Astrocyte of the spinal cord (primary cell): ENCODE measurements at regions not wholly inside any gene's neighbourhood (a gene's known extent, or its start where the extent isn't known, plus 50 kb on each side); places are given as distances from the start of the nearest gene placed in this dataset.

Source experiments
- DNase-seq: peaks from one replicate; pipeline ENCODE4 v3.0.0; 2011; ENCODE audit warnings: low read depth, low spot score
- H3K4me3 ChIP-seq: 2 replicates; pipeline ENCODE4 v1.5.1; 2011; ENCODE audit warnings: low read depth, mild to moderate bottlenecking, low read length, moderate library complexity
- in situ Hi-C: cut with HindIII; loops from 2 replicates; pipeline ENCODE4 v1.10.0; 2017; ENCODE audit warnings: low sequenced_read_pairs
- TF ChIP-seq, protein P1 (sequence below): IDR thresholded peaks from 2 replicates; pipeline ENCODE4 v1.5.1; 2012; ENCODE audit warnings: low read depth, mild to moderate bottlenecking, low read length, inconsistent platforms

DNA sequence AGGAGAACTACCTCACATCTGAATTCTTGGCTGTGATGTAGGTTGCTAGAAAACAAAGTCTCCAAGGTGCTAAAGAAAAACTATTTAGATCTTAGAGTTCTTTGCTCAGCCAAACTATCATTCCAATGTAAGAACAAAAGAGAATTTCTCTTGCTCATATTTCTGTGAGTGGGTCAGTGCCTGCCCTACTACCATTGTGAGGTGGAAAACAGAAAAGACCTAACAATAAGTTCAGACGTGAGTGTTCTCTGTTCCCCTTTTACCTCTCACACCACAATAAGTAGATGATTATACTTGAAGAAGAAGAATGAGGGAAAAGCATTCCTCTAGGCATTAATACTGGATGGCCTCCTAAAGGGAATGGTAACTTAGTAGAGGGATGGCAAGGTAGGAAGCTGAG, 187.4 kb upstream of the KITLG start:
- no peak for DNase-seq
- no peak overlapping the region for H3K4me3 ChIP-seq
- TF ChIP-seq, protein P1, sequence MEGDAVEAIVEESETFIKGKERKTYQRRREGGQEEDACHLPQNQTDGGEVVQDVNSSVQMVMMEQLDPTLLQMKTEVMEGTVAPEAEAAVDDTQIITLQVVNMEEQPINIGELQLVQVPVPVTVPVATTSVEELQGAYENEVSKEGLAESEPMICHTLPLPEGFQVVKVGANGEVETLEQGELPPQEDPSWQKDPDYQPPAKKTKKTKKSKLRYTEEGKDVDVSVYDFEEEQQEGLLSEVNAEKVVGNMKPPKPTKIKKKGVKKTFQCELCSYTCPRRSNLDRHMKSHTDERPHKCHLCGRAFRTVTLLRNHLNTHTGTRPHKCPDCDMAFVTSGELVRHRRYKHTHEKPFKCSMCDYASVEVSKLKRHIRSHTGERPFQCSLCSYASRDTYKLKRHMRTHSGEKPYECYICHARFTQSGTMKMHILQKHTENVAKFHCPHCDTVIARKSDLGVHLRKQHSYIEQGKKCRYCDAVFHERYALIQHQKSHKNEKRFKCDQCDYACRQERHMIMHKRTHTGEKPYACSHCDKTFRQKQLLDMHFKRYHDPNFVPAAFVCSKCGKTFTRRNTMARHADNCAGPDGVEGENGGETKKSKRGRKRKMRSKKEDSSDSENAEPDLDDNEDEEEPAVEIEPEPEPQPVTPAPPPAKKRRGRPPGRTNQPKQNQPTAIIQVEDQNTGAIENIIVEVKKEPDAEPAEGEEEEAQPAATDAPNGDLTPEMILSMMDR: no peak
- in situ Hi-C loops: no loop called here

DNA sequence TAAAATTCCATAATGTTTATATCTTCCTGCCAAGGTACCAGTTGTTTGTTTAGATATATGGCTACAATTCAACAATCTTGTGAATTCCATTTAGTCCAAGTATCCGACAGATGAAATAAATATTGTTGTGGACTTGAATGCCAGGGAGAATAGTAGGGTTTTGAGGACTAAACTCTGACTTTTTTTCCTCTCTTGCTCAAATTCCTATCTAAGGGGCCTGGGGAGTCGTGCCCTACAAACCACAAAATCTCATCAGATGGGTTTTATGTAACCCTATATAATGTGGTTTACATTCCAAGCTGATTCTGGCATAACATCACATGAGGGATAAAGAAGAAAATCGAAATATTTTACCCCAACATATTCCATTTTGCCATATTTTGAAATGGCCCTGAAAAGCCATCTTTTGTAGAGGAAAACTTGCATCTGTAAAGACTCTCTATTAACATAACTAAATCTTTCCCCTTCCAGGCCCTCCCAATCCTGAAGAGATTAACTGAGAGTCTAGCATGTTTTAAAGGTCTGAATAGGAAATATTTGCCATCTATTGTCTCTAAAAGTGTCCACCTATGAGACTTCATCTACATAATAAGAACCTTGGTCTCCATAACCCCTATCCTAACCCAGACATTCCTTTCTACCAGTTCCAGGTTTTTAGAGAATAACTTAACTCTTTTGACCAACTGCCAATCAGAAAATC, 184.7 kb upstream of the KITLG start:
- DNase-seq: no peak
- TF ChIP-seq, protein P1: no peak
- in situ Hi-C loops: no loop called here
- no peak overlapping the region for H3K4me3 ChIP-seq

DNA sequence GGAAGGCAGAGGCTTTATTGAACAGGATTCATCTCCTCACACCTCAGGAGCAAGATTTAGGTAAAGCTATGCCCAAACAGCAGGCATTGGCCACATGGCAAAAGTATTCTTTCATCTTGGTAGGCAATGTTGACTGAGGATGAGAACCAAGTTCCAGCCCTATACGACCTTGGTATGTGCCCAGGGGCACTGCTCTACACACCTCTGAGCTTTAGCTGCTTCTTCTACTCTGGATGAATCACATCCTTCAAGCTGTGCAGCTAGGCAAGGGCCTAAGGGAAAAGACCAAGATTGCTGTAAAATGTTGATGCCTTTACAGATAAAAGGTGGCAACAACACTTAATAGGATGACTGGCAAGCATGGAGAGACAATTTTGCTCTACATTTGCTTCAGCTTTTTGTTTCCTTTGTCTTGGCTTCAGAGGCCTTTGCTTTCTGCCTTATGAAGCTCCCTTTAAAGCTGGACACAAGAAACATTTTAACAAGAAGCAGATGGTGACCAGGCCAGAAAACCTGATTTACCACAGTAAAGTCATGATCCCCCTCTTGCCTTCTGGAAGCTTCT, 183.3 kb upstream of the KITLG start:
- TF ChIP-seq, protein P1: no peak
- no peak overlapping the region for H3K4me3 ChIP-seq
- DNase-seq: no peak
- in situ Hi-C loops: no loop called here

DNA sequence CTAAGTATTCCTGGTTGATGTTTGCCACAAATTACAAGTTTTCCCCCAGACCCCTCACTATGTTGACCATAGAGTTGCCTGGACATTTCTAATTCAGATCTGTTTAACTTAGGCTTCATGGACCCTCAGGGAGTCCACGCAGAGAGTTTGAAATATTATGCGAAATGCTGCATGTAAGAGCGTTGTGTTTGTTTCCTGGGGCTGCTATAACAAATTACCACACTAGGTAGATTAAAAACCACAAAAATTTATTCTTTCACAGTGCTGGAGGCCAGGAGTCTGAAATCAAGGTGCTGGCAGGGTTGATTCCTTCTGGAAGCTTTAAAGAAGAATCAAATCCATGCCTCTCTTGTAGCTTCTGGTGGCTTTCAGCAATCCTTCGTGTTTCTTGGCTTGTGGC, 177.9 kb upstream of the KITLG start:
- in situ Hi-C loops: no loop called here
- TF ChIP-seq, protein P1: no peak
- no peak overlapping the region for H3K4me3 ChIP-seq
- DNase-seq: no peak

DNA sequence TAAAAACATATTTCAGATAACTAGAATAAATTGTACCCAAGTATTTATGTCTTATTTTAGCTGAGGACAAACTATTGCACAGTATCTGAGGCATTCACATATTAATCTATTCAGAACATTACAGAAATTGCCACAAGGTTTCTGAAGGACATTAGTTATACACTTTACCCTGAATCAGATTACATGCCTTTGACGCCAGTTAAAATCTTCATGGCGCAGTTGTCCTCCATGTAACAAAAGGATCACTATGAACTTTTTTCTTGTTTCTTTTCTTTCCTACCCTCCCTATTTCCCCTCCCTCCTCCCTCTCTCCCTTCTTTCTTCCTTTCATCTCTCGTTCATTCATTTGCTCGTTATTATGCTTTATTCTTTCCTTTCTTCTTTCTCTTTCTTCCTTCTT, 176.6 kb upstream of the KITLG start:
- TF ChIP-seq, protein P1: no peak
- in situ Hi-C loops: no loop called here
- no peak overlapping the region for H3K4me3 ChIP-seq
- DNase-seq: no peak

DNA sequence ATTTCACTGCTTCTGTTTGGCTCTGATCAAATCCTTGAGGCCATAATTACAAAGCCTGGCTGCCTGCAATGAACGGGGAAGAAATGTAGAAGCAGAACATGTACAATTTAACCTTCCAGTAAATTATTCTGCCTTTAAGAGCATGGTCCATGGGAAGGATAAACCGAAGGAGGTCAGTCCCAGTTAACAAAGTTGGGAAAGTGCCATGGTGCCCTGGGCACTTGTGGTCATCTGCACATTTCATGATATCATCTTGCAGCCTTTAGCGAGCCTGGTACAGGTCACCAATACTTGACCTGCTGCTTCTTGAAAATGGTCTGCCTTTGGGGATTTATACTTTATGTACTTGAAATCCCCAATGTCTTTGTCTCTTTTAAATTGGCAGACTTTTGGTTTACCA, 175.9 kb upstream of the KITLG start:
- in situ Hi-C loops: no loop called here
- no peak for DNase-seq
- H3K4me3 ChIP-seq: no peak overlapping the region
- TF ChIP-seq, protein P1: no peak
